Stimulated activated naive CD8-positive, alpha-beta T cell treated with anti-CD3 and anti-CD28 coated beads, Interleukin-15, amount 100 ng/mL, for 72 hours (primary cell): ENCODE measurements at regions not wholly inside any gene's neighbourhood (a gene's known extent, or its start where the extent isn't known, plus 50 kb on each side); places are given as distances from the start of the nearest gene placed in this dataset.

Experiments used
- ATAC-seq: fragments of 150-1000 bp; cut with Tn5 transposase; 2 replicates; pipeline ENCODE4 v1.10.0; 2021; ENCODE audit warnings: mild to moderate bottlenecking, moderate library complexity
- DNase-seq, 2 donors: peaks; one replicate each; pipeline ENCODE4 v3.0.0; 2021 to 2022
- H3K27ac Mint-ChIP-seq, 2 donors: one replicate each; pipeline ENCODE4 v1.8.0; 2022; ENCODE audit warnings: mild to moderate bottlenecking in 2 of 2, mixed read lengths in 2 of 2, moderate library complexity in 2 of 2
- H3K27me3 Mint-ChIP-seq: one replicate; pipeline ENCODE4 v1.8.0; 2022; ENCODE audit warnings: mixed read lengths
- H3K4me1 Mint-ChIP-seq: one replicate; pipeline ENCODE4 v1.8.0; 2022; ENCODE audit warnings: mild to moderate bottlenecking, mixed read lengths
- H3K4me3 Mint-ChIP-seq, 2 donors: one replicate each; pipeline ENCODE4 v1.8.0; 2022; ENCODE audit warnings: mild to moderate bottlenecking in 2 of 2, mixed read lengths in 2 of 2, moderate library complexity in 1 of 2
- H3K9me3 Mint-ChIP-seq, 2 donors: one replicate each; pipeline ENCODE4 v1.8.0; 2022; ENCODE audit warnings: mixed read lengths in 2 of 2

- ATAC-seq (no peak), DNase-seq (no peak)
- H3K27me3 Mint-ChIP-seq = peaks cover 29% of the 10 kb centered on the region
- H3K4me3 Mint-ChIP-seq = no peak overlapping the region
- no peaks in the 10 kb centered on the region for H3K4me1 Mint-ChIP-seq
- no peak overlapping the region for H3K27ac Mint-ChIP-seq
- H3K9me3 Mint-ChIP-seq = no peaks in the 10 kb centered on the region
These were observed 276.1 kb upstream of the SIX2 start for GRCh38 chr2:45285311-45285710.

- no peaks in the 10 kb centered on the region for H3K4me1 Mint-ChIP-seq
- DNase-seq (no peak), ATAC-seq (no peak)
- H3K4me3 Mint-ChIP-seq = no peak overlapping the region
- no peak overlapping the region for H3K27ac Mint-ChIP-seq
- H3K27me3 Mint-ChIP-seq = peaks cover 28% of the 10 kb centered on the region
- no peaks in the 10 kb centered on the region for H3K9me3 Mint-ChIP-seq
These were observed 275.4 kb upstream of the SIX2 start for GRCh38 chr2:45284621-45284995.

GRCh38 chr2:45283764-45284620 is 274.7 kb upstream of the SIX2 start:
- Mint-ChIP-seq H3K9me3 (no peaks in the 10 kb centered on the region), H3K27ac (no peak overlapping the region), H3K4me1 (no peaks in the 10 kb centered on the region), H3K4me3 (no peak overlapping the region), H3K27me3 (peaks cover 22% of the 10 kb centered on the region)
- DNase-seq (peak in 1 of 2 donors; percentile 8), ATAC-seq (peak; percentile 9)

- no peaks in the 10 kb centered on the region for H3K9me3 Mint-ChIP-seq
- no peaks in the 10 kb centered on the region for H3K4me1 Mint-ChIP-seq
- H3K4me3 Mint-ChIP-seq = no peak overlapping the region
- no peak for ATAC-seq
- no peak for DNase-seq
- no peak overlapping the region for H3K27ac Mint-ChIP-seq
- H3K27me3 Mint-ChIP-seq = peaks cover 12% of the 10 kb centered on the region
These were observed 273.4 kb upstream of the SIX2 start for GRCh38 chr2:45282646-45283045.

GRCh38 chr2:45281311-45281710 is 272.1 kb upstream of the SIX2 start:
- ATAC-seq = no peak
- no peaks in the 10 kb centered on the region for H3K4me1 Mint-ChIP-seq
- no peak for DNase-seq
- H3K27ac Mint-ChIP-seq = no peak overlapping the region
- H3K9me3 Mint-ChIP-seq = no peaks in the 10 kb centered on the region
- H3K4me3 Mint-ChIP-seq = no peak overlapping the region
- H3K27me3 Mint-ChIP-seq = no peaks in the 10 kb centered on the region

- no peaks in the 10 kb centered on the region for H3K9me3 Mint-ChIP-seq
- ATAC-seq = no peak
- DNase-seq = no peak
- H3K4me1 Mint-ChIP-seq = no peaks in the 10 kb centered on the region
- no peaks in the 10 kb centered on the region for H3K27me3 Mint-ChIP-seq
- H3K27ac Mint-ChIP-seq = no peak overlapping the region
- no peak overlapping the region for H3K4me3 Mint-ChIP-seq
These were observed 271.5 kb upstream of the SIX2 start for GRCh38 chr2:45280794-45281193.

GRCh38 chr2:45279356-45279755 is 270.1 kb upstream of the SIX2 start:
- no peak overlapping the region for H3K27ac Mint-ChIP-seq
- H3K9me3 Mint-ChIP-seq = no peaks in the 10 kb centered on the region
- no peaks in the 10 kb centered on the region for H3K4me1 Mint-ChIP-seq
- H3K4me3 Mint-ChIP-seq = no peak overlapping the region
- DNase-seq (no peak), ATAC-seq (no peak)
- H3K27me3 Mint-ChIP-seq = no peaks in the 10 kb centered on the region

GRCh38 chr2:45278365-45279078 is 269.3 kb upstream of the SIX2 start:
- Mint-ChIP-seq H3K4me3 (no peak overlapping the region), H3K4me1 (no peaks in the 10 kb centered on the region), H3K27ac (peak overlapping the region in 1 of 2 donors; percentile 19), H3K27me3 (no peaks in the 10 kb centered on the region), H3K9me3 (no peaks in the 10 kb centered on the region)
- no peak for ATAC-seq
- DNase-seq = no peak

GRCh38 chr2:45276914-45277313 is 267.7 kb upstream of the SIX2 start:
- Mint-ChIP-seq H3K27me3 (peaks cover 5% of the 10 kb centered on the region), H3K9me3 (no peaks in the 10 kb centered on the region), H3K4me1 (no peaks in the 10 kb centered on the region), H3K27ac (no peak overlapping the region), H3K4me3 (no peak overlapping the region)
- ATAC-seq = no peak
- no peak for DNase-seq

- no peaks in the 10 kb centered on the region for H3K9me3 Mint-ChIP-seq
- H3K4me1 Mint-ChIP-seq = no peaks in the 10 kb centered on the region
- H3K4me3 Mint-ChIP-seq = no peak overlapping the region
- ATAC-seq (no peak), DNase-seq (no peak)
- peaks cover 17% of the 10 kb centered on the region for H3K27me3 Mint-ChIP-seq
- no peak overlapping the region for H3K27ac Mint-ChIP-seq
These were observed 266.6 kb upstream of the SIX2 start for GRCh38 chr2:45275806-45276205.

- no peak for ATAC-seq
- H3K9me3 Mint-ChIP-seq = no peaks in the 10 kb centered on the region
- H3K4me1 Mint-ChIP-seq = no peaks in the 10 kb centered on the region
- peaks cover 21% of the 10 kb centered on the region for H3K27me3 Mint-ChIP-seq
- H3K27ac Mint-ChIP-seq = no peak overlapping the region
- no peak overlapping the region for H3K4me3 Mint-ChIP-seq
- no peak for DNase-seq
These were observed 266.1 kb upstream of the SIX2 start for GRCh38 chr2:45275242-45275805.

- H3K9me3 Mint-ChIP-seq = no peaks in the 10 kb centered on the region
- H3K4me1 Mint-ChIP-seq = no peaks in the 10 kb centered on the region
- no peak for DNase-seq
- peaks cover 26% of the 10 kb centered on the region for H3K27me3 Mint-ChIP-seq
- ATAC-seq = no peak
- H3K27ac Mint-ChIP-seq = no peak overlapping the region
- H3K4me3 Mint-ChIP-seq = no peak overlapping the region
These were observed 265.1 kb upstream of the SIX2 start for GRCh38 chr2:45274250-45274926.

- Mint-ChIP-seq H3K9me3 (no peaks in the 10 kb centered on the region), H3K27me3 (peaks cover 34% of the 10 kb centered on the region), H3K4me3 (no peak overlapping the region), H3K4me1 (no peaks in the 10 kb centered on the region), H3K27ac (no peak overlapping the region)
- DNase-seq (no peak), ATAC-seq (no peak)
These were observed 264.4 kb upstream of the SIX2 start for GRCh38 chr2:45273412-45274249.

- no peak overlapping the region for H3K27ac Mint-ChIP-seq
- ATAC-seq = no peak
- no peak overlapping the region for H3K4me3 Mint-ChIP-seq
- DNase-seq = no peak
- H3K4me1 Mint-ChIP-seq = no peaks in the 10 kb centered on the region
- H3K9me3 Mint-ChIP-seq = no peaks in the 10 kb centered on the region
- H3K27me3 Mint-ChIP-seq = peaks cover 37% of the 10 kb centered on the region
These were observed 263.5 kb upstream of the SIX2 start for GRCh38 chr2:45272549-45273265.
